GM12878 (cell line): ENCODE measurements at regions not wholly inside any gene's neighbourhood (a gene's known extent, or its start where the extent isn't known, plus 50 kb on each side); places are given as distances from the start of the nearest gene placed in this dataset.

Experiments used
- ATAC-seq: fragments of 200-7000 bp; cut with Tn5 transposase; 3 replicates; pipeline ENCODE4 v1.9.1; 2020; ENCODE audit warnings: mild to moderate bottlenecking, moderate library complexity
- BruUV-seq: library from RNA; stranded (reverse); fragments of 400-500 nt; replicated peaks from 2 replicates; lab custom pipeline; 2021; lab: Mats Ljungman, UMichigan
- CTCF ChIA-PET: fragments of 300-600 bp; sonication (Branson Sonifier 250); formaldehyde crosslinking; extraction: SDS; loops from one replicate; lab custom pipeline; 2021; ENCODE audit warnings: inconsistent platforms; lab: Yijun Ruan, JAX
- POLR2A ChIA-PET: fragments of 350-600 bp; formaldehyde crosslinking; extraction: SDS; loops from one replicate; lab custom pipeline; 2021; ENCODE audit warnings: inconsistent platforms; lab: Charles Lee
- RAD21 ChIA-PET: fragments of 300-600 bp; sonication (Branson Sonifier 250); formaldehyde crosslinking; loops from one replicate; lab custom pipeline; 2023; ENCODE audit warnings: antibody characterized with exemption; ENCODE audit not compliant: unreplicated experiment; lab: Charles Lee
- SMC1A ChIA-PET: fragments of 300-600 bp; sonication (Branson Sonifier 250); formaldehyde crosslinking; loops from one replicate; lab custom pipeline; 2023; ENCODE audit not compliant: unreplicated experiment, uncharacterized antibody; lab: Charles Lee
- DNase-seq: peaks from one replicate; pipeline ENCODE4 v3.0.0-alpha.2; 2011; ENCODE audit warnings: low read depth, low spot score
- FAIRE-seq: peaks from 3 replicates; lab custom pipeline; 2011; peaks lifted over from hg19 to GRCh38; lab: Jason Lieb, UNC
- H2AFZ ChIP-seq: 2 replicates; pipeline ENCODE4 v1.6.0; 2011; ENCODE audit warnings: low read depth, low read length, control low read depth; ENCODE audit not compliant: control insufficient read depth
- H3K27ac ChIP-seq: 2 replicates; pipeline ENCODE4 v1.5.1; 2011; ENCODE audit warnings: control low read depth; ENCODE audit not compliant: control insufficient read depth, insufficient read depth
- H3K27me3 ChIP-seq, 2 experiments: replicated peaks in 1 of 2; 2 replicates each; pipeline versions ENCODE4 v1.6.0 to v1.6.1; 2011; ENCODE audit warnings: low read length in 1 of 2; ENCODE audit not compliant: control insufficient read depth in 2 of 2, insufficient read depth in 2 of 2
- H3K36me3 ChIP-seq, 2 experiments: 2 replicates each; pipeline ENCODE4 v1.5.1; 2011; ENCODE audit warnings: low read length in 1 of 2; ENCODE audit not compliant: control insufficient read depth in 2 of 2, insufficient read depth in 2 of 2
- H3K4me1 ChIP-seq: 2 replicates; pipeline ENCODE4 v1.6.1; 2011; ENCODE audit warnings: mild to moderate bottlenecking, low read length, moderate library complexity, mixed read lengths; ENCODE audit not compliant: control insufficient read depth, insufficient read depth
- H3K4me2 ChIP-seq: 2 replicates; pipeline ENCODE4 v1.6.0; 2011; ENCODE audit warnings: control low read depth; ENCODE audit not compliant: control insufficient read depth, insufficient read depth
- H3K4me3 ChIP-seq: fragments of 200-600 bp; sonication (generic); 2 replicates; pipeline ENCODE4 v1.5.1; 2016
- H3K79me2 ChIP-seq: 2 replicates; pipeline ENCODE4 v1.6.0; 2011; ENCODE audit warnings: low read length; ENCODE audit not compliant: control insufficient read depth, insufficient read depth
- H3K9ac ChIP-seq: 2 replicates; pipeline ENCODE4 v1.8.0; 2011; ENCODE audit warnings: low read length, control low read depth, mixed read lengths; ENCODE audit not compliant: control insufficient read depth, insufficient read depth
- H3K9me3 ChIP-seq: replicated peaks from 3 replicates; pipeline ENCODE4 v1.5.1; 2011; ENCODE audit warnings: mild to moderate bottlenecking, low read length; ENCODE audit not compliant: control insufficient read depth, insufficient read depth
- H4K20me1 ChIP-seq: 2 replicates; pipeline ENCODE4 v1.6.0; 2011; ENCODE audit not compliant: control insufficient read depth, insufficient read depth
- SPI1 ChIP-seq: IDR thresholded peaks from 2 replicates; pipeline ENCODE4 v1.6.1; 2011; ENCODE audit warnings: low read depth, mild to moderate bottlenecking, low read length, moderate library complexity, borderline replicate concordance; ENCODE audit not compliant: insufficient read depth
- WGBS: methylation state at CpG from one replicate; pipeline ENCODE4 v1.1.6; 2016; ENCODE audit warnings: low lambda C conversion rate; ENCODE audit not compliant: insufficient replicate concordance, insufficient coverage; ENCODE audit errors: missing lambda C conversion rate; 5-methylcytosine and 5-hydroxymethylcytosine counted together
- in situ Hi-C: fragments of 300-500 bp; cut with MboI; formaldehyde crosslinking; loops from 9 replicates; pipeline ENCODE4 v1.14.3; 2018; ENCODE audit warnings: mixed read lengths
- intact Hi-C: fragments of 100-400 bp; cut with micrococcal nuclease; formaldehyde crosslinking; loops from one replicate; pipeline ENCODE4 v1.14.2; 2022; ENCODE audit not compliant: unreplicated experiment
- TF ChIP-seq, protein P1 (sequence below): fragments of 450-650 bp; formaldehyde crosslinking; IDR thresholded peaks from 2 replicates; pipeline ENCODE4 v1.4.0; 2020; ENCODE audit warnings: mild to moderate bottlenecking, moderate library complexity
- TF ChIP-seq, protein P2 (sequence below): fragments of 450-650 bp; IDR thresholded peaks from 2 replicates; pipeline ENCODE4 v1.6.1; 2017; ENCODE audit warnings: mild to moderate bottlenecking, moderate library complexity

DNA sequence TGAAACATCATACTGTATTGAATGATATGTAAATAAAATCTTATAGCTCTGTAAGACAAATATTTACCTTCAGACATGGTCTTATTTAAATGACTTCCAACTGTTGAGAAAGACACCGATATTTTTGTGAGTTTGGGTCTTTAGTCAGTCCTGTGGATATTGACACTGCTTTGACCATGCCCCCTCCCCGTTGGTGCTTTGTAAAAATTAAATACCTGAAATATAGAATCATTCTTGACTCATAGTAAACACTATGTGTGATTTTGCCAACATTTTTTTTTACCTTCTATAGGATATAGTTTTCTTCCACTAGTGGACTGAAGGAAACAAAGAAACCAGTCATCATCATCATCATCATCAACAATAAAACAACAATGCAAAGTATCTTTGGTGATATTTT is 114.3 kb upstream of the HS3ST1 start (continued):
- TF ChIP-seq, protein P1, sequence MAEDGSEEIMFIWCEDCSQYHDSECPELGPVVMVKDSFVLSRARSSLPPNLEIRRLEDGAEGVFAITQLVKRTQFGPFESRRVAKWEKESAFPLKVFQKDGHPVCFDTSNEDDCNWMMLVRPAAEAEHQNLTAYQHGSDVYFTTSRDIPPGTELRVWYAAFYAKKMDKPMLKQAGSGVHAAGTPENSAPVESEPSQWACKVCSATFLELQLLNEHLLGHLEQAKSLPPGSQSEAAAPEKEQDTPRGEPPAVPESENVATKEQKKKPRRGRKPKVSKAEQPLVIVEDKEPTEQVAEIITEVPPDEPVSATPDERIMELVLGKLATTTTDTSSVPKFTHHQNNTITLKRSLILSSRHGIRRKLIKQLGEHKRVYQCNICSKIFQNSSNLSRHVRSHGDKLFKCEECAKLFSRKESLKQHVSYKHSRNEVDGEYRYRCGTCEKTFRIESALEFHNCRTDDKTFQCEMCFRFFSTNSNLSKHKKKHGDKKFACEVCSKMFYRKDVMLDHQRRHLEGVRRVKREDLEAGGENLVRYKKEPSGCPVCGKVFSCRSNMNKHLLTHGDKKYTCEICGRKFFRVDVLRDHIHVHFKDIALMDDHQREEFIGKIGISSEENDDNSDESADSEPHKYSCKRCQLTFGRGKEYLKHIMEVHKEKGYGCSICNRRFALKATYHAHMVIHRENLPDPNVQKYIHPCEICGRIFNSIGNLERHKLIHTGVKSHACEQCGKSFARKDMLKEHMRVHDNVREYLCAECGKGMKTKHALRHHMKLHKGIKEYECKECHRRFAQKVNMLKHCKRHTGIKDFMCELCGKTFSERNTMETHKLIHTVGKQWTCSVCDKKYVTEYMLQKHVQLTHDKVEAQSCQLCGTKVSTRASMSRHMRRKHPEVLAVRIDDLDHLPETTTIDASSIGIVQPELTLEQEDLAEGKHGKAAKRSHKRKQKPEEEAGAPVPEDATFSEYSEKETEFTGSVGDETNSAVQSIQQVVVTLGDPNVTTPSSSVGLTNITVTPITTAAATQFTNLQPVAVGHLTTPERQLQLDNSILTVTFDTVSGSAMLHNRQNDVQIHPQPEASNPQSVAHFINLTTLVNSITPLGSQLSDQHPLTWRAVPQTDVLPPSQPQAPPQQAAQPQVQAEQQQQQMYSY (CRISPR knock-in tag): no peak

DNA sequence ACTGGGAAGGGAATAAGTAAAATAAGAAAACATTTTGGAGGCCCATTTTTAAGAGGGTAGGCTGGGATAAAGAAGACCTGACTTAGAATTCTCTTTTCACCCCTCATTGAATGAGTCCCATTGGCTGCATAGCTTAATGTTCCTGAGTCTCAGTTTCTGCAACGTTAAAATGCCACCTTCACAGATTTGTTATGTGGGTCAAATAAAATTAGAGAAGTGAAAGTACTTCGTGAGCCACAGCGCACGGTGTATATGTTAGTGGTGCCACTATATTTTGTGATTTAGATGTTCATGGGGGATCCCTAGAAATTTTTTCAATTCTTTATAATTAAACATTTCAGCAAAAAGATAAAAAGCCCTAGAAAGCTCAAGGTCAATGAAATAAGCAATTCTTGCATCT is 109.2 kb upstream of the HS3ST1 start:
- no peak overlapping the region for H3K9ac ChIP-seq
- in situ Hi-C loops: no loop called here
- H3K4me1 ChIP-seq: no peaks in the 10 kb centered on the region
- ChIA-PET POLR2A (no interaction called here), SMC1A (interaction anchor here (1.0 kb wide), 1 partner anchor 29 kb away, joined by 3 read pairs; no protein-coding TSS in a partner anchor), RAD21 (no interaction called here), CTCF (no interaction called here)
- H4K20me1 ChIP-seq: no peaks in the 10 kb centered on the region
- intact Hi-C loops: no loop called here
- H3K27me3 ChIP-seq: no peaks in the 10 kb centered on the region
- TF ChIP-seq SPI1: peak; percentile 70; the same call in 1 of the 2 replicates
- TF ChIP-seq, protein P2, sequence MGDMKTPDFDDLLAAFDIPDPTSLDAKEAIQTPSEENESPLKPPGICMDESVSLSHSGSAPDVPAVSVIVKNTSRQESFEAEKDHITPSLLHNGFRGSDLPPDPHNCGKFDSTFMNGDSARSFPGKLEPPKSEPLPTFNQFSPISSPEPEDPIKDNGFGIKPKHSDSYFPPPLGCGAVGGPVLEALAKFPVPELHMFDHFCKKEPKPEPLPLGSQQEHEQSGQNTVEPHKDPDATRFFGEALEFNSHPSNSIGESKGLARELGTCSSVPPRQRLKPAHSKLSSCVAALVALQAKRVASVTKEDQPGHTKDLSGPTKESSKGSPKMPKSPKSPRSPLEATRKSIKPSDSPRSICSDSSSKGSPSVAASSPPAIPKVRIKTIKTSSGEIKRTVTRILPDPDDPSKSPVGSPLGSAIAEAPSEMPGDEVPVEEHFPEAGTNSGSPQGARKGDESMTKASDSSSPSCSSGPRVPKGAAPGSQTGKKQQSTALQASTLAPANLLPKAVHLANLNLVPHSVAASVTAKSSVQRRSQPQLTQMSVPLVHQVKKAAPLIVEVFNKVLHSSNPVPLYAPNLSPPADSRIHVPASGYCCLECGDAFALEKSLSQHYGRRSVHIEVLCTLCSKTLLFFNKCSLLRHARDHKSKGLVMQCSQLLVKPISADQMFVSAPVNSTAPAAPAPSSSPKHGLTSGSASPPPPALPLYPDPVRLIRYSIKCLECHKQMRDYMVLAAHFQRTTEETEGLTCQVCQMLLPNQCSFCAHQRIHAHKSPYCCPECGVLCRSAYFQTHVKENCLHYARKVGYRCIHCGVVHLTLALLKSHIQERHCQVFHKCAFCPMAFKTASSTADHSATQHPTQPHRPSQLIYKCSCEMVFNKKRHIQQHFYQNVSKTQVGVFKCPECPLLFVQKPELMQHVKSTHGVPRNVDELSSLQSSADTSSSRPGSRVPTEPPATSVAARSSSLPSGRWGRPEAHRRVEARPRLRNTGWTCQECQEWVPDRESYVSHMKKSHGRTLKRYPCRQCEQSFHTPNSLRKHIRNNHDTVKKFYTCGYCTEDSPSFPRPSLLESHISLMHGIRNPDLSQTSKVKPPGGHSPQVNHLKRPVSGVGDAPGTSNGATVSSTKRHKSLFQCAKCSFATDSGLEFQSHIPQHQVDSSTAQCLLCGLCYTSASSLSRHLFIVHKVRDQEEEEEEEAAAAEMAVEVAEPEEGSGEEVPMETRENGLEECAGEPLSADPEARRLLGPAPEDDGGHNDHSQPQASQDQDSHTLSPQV: no peak
- ATAC-seq (peak; percentile 86), DNase-seq (no peak), FAIRE-seq (no peak)
- H3K4me3 ChIP-seq: no peak overlapping the region
- BruUV-seq: no TSS peak
- H3K36me3 ChIP-seq: no peaks in the 10 kb centered on the region
- no peak overlapping the region for H3K27ac ChIP-seq
- H3K9me3 ChIP-seq: no peaks in the 10 kb centered on the region
- H3K79me2 ChIP-seq: no peaks in the 10 kb centered on the region
- 13% methylated on average over 4 of the region's 4 CpGs for WGBS
- no peak overlapping the region for H3K4me2 ChIP-seq
- H2AFZ ChIP-seq: no peak overlapping the region
